GM06990 (cell line): ENCODE measurements at regions not wholly inside any gene's neighbourhood (a gene's known extent, or its start where the extent isn't known, plus 50 kb on each side); places are given as distances from the start of the nearest gene placed in this dataset.

Experiments
- DNase-seq: peaks from one replicate; pipeline ENCODE4 v3.0.0-alpha.2; 2011; ENCODE audit not compliant: insufficient read length; ENCODE audit errors: extremely low read depth
- H3K27me3 ChIP-seq: replicated peaks from 2 replicates; pipeline ENCODE4 v1.6.0; 2011; ENCODE audit warnings: low read length; ENCODE audit not compliant: control insufficient read depth, insufficient read depth
- H3K36me3 ChIP-seq: 2 replicates; pipeline ENCODE4 v1.5.1; 2011; ENCODE audit warnings: low read length; ENCODE audit not compliant: control insufficient read depth, insufficient read depth
- H3K4me3 ChIP-seq: replicated peaks from 2 replicates; pipeline ENCODE4 v1.5.1; 2011; ENCODE audit warnings: low read depth, mild to moderate bottlenecking, control low read depth, low read length
- TF ChIP-seq, protein P1 (sequence below): IDR thresholded peaks from 2 replicates; pipeline ENCODE4 v1.5.1; 2011; ENCODE audit warnings: low read length, control low read depth, mild to moderate bottlenecking, inconsistent platforms; ENCODE audit not compliant: insufficient read depth, poor library complexity, severe bottlenecking

DNA sequence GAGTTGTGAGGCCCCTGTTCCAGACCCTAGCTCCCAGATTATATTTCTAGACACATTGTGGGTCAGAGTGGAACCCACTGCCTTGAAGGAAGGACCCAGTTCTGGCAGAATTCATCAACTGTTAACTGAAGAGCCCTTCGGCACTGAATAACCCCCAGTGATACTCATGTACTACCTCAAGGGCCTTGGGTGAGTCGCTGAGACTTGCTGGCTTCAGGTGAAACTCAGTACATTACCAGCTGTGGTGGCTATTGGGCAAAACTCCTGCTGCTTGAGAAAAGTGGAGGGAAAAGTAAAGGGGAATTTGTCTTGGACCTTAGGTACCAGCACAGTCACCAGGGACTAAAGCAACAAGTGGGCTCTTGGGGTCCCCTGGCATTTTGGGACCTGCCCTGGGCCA is 394.9 kb upstream of the EPHA3 start:
- TF ChIP-seq, protein P1, sequence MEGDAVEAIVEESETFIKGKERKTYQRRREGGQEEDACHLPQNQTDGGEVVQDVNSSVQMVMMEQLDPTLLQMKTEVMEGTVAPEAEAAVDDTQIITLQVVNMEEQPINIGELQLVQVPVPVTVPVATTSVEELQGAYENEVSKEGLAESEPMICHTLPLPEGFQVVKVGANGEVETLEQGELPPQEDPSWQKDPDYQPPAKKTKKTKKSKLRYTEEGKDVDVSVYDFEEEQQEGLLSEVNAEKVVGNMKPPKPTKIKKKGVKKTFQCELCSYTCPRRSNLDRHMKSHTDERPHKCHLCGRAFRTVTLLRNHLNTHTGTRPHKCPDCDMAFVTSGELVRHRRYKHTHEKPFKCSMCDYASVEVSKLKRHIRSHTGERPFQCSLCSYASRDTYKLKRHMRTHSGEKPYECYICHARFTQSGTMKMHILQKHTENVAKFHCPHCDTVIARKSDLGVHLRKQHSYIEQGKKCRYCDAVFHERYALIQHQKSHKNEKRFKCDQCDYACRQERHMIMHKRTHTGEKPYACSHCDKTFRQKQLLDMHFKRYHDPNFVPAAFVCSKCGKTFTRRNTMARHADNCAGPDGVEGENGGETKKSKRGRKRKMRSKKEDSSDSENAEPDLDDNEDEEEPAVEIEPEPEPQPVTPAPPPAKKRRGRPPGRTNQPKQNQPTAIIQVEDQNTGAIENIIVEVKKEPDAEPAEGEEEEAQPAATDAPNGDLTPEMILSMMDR = no peak
- DNase-seq = no peak
- no peaks in the 10 kb centered on the region for H3K27me3 ChIP-seq
- H3K36me3 ChIP-seq = no peaks in the 10 kb centered on the region
- no peak overlapping the region for H3K4me3 ChIP-seq

DNA sequence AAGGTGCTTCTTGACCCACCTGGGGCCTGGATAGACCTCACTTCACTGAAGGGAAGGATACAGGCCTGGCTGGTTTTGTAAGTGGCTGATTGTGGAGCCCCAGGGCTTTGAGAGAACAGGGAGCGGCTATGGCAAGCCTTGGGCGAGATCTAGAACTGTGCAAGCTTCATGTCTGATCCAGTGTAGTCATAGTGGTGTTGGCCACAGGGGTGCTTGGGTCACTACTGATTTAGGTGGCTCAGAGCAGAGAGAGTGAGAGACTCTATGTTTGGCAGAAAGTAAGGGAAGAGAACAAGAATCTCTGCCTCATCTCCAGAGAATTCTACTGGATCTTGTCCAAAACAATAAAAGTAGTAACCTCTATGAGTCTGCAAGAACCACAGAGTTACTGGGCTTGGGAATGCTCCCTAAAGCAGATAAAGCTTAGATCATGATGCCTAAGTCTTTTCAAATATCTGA is 394.2 kb upstream of the EPHA3 start:
- DNase-seq = no peak
- H3K36me3 ChIP-seq = no peaks in the 10 kb centered on the region

GRCh38 chr3:88725440-88726165 is 381.8 kb upstream of the EPHA3 start:
- no peaks in the 10 kb centered on the region for H3K27me3 ChIP-seq
- no peaks in the 10 kb centered on the region for H3K36me3 ChIP-seq
- TF ChIP-seq, protein P1 = no peak
- DNase-seq = no peak
- no peak overlapping the region for H3K4me3 ChIP-seq

More for the DNA sequence above, 394.2 kb upstream of the EPHA3 start:
- TF ChIP-seq, protein P1 = no peak
- Histone ChIP-seq H3K4me3 (no peak overlapping the region), H3K27me3 (no peaks in the 10 kb centered on the region)

DNA sequence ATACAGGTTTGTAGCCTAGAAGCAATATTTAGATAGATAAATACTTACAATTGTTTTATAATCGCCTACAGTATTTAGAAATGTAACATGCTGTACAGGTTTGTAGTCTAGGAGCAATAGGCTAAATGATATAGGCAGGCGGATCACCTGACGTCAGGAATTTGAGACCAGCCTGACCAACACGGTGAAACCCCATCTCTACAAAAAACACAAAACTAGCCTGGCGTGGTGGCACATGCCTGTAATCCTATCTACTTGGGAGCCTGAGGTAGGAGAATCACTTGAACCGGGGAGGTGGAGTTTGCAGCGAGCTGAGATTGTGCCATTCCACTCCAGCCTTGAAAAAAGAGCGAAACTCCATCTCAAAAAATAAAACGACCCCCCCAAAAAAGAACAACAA is 375.2 kb upstream of the EPHA3 start:
- TF ChIP-seq, protein P1 = no peak
- Histone ChIP-seq H3K4me3 (no peak overlapping the region), H3K36me3 (no peaks in the 10 kb centered on the region), H3K27me3 (no peaks in the 10 kb centered on the region)
- no peak for DNase-seq

DNA sequence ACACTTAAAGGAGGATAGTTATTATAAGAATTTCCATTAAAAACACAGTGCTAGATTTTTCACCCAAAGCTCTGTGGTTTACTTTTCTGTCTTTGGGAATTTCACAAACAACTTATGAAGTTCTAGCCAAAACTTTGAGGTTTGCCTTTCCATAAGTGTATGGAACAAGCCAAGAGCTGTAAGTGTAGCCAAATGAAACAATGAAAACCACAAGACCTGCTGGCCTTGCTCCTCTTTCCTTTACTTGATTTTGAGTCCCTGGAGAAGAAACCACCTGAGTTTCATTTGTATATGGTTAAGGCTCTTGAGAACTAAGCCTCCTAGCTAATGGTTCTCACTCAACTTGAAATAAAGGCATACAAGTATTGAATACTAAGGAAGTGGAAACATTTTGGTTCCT is 365.3 kb upstream of the EPHA3 start:
- no peak for DNase-seq
- TF ChIP-seq, protein P1 = no peak
- H3K4me3 ChIP-seq = no peak overlapping the region
- H3K36me3 ChIP-seq = no peaks in the 10 kb centered on the region
- no peaks in the 10 kb centered on the region for H3K27me3 ChIP-seq
